HEK293T (cell line): ENCODE measurements at regions not wholly inside any gene's neighbourhood (a gene's known extent, or its start where the extent isn't known, plus 50 kb on each side); places are given as distances from the start of the nearest gene placed in this dataset.

Experiments
- CTCF ChIA-PET: fragments of 350-600 bp; formaldehyde crosslinking; extraction: SDS; loops from one replicate; lab custom pipeline; 2021; ENCODE audit warnings: antibody characterized with exemption, inconsistent platforms; lab: Yijun Ruan, JAX
- POLR2A ChIA-PET: fragments of 350-600 bp; formaldehyde crosslinking; extraction: SDS; loops from one replicate; lab custom pipeline; 2020; ENCODE audit warnings: antibody characterized with exemption, inconsistent platforms; lab: Yijun Ruan, JAX
- DNase-seq: peaks from one replicate; pipeline ENCODE4 v3.0.0; 2012; ENCODE audit warnings: mixed read lengths; ENCODE audit errors: extremely low spot score
- ARNT ChIP-seq: fragments of 450-650 bp; IDR thresholded peaks from 2 replicates; pipeline ENCODE4 v1.6.1; 2017; ENCODE audit warnings: mild to moderate bottlenecking
- BHLHE40 ChIP-seq: fragments of 450-650 bp; IDR thresholded peaks from 2 replicates; pipeline ENCODE4 v1.6.1; 2016; ENCODE audit warnings: mild to moderate bottlenecking, moderate library complexity, borderline replicate concordance
- CTBP1 ChIP-seq: fragments of 450-650 bp; IDR thresholded peaks from 2 replicates; pipeline ENCODE4 v1.6.1; 2016; ENCODE audit warnings: borderline replicate concordance
- ELF4 ChIP-seq: fragments of 450-650 bp; IDR thresholded peaks from 2 replicates; pipeline ENCODE4 v1.6.1; 2017; ENCODE audit warnings: antibody characterized with exemption
- FOXA1 ChIP-seq: fragments of 450-650 bp; IDR thresholded peaks from 2 replicates; pipeline ENCODE4 v1.6.1; 2016; ENCODE audit warnings: mild to moderate bottlenecking
- FOXK2 ChIP-seq: fragments of 450-650 bp; IDR thresholded peaks from 2 replicates; pipeline ENCODE4 v1.6.1; 2016; ENCODE audit warnings: mild to moderate bottlenecking
- FOXM1 ChIP-seq: fragments of 450-650 bp; IDR thresholded peaks from 2 replicates; pipeline ENCODE4 v1.6.1; 2017; ENCODE audit warnings: mild to moderate bottlenecking, borderline replicate concordance
- HDGF ChIP-seq: fragments of 450-650 bp; IDR thresholded peaks from 2 replicates; pipeline ENCODE4 v1.6.1; 2017; ENCODE audit warnings: antibody characterized with exemption, borderline replicate concordance
- L3MBTL2 ChIP-seq: fragments of 450-650 bp; conservative IDR thresholded peaks from 2 replicates; pipeline ENCODE4 v1.6.1; 2016; ENCODE audit warnings: mild to moderate bottlenecking
- LEF1 ChIP-seq: fragments of 450-650 bp; IDR thresholded peaks from 2 replicates; pipeline ENCODE4 v1.6.1; 2017; ENCODE audit warnings: mild to moderate bottlenecking, borderline replicate concordance
- NFRKB ChIP-seq: fragments of 450-650 bp; IDR thresholded peaks from 2 replicates; pipeline ENCODE4 v1.6.1; 2016; ENCODE audit warnings: mild to moderate bottlenecking, moderate library complexity
- SP1 ChIP-seq: fragments of 450-650 bp; IDR thresholded peaks from 2 replicates; pipeline ENCODE4 v1.6.1; 2017
- SUZ12 ChIP-seq: fragments of 450-650 bp; IDR thresholded peaks from 2 replicates; pipeline ENCODE4 v1.6.1; 2016; ENCODE audit warnings: mild to moderate bottlenecking
- TARDBP ChIP-seq: fragments of 450-650 bp; IDR thresholded peaks from 2 replicates; pipeline ENCODE4 v1.6.1; 2016
- ZNF384 ChIP-seq: fragments of 450-650 bp; IDR thresholded peaks from 2 replicates; pipeline ENCODE4 v1.6.1; 2016
- TF ChIP-seq, protein P1 (sequence below): fragments of 450-650 bp; IDR thresholded peaks from 2 replicates; pipeline ENCODE4 v1.6.1; 2016

DNA sequence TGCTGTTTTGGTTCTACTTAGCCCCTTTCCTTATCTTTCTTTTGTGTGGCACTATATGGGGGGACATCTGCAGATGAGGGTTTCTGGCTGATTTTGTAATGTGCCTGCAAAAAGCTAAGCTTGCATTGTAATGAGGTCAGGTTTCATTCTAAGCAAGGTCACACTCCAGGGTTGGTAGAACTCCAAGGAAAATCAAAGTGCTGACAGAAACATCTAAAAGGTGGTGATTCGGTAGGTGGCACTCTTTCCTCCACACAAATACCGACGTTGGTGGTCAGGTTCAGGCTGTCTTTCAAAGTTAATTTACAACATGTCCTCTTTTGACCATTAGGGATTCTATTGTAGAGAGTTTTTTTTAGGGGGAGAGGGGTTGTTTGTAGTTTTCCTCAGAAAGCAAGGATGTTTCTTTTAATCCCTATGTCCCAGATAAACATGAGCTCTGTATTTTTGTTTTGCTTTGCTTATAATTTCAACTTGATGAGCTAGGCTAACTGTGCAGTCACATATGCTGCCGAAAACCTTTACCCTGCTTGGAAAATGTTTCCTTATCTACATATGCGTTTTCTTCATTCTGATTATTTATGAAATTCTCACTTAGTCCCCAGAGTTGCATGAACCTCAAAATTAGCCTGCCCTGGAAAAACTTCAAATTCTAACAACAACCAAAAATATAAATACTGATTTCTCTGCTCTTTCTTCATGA lies 434.2 kb downstream of the PPARGC1A start:
- POLR2A ChIA-PET, result interaction anchor here (0.6 kb wide), 1 partner anchor 368 kb away, joined by 3 read pairs; no protein-coding TSS in a partner anchor
- TF ChIP-seq SP1 (no peak), LEF1 (no peak), HDGF (no peak), CTBP1 (no peak), L3MBTL2 (no peak), ARNT (no peak), NFRKB (no peak), BHLHE40 (no peak), ZNF384 (no peak), FOXM1 (no peak), FOXK2 (no peak), ELF4 (no peak), TARDBP (no peak), FOXA1 (no peak), SUZ12 (no peak)
- TF ChIP-seq, protein P1, sequence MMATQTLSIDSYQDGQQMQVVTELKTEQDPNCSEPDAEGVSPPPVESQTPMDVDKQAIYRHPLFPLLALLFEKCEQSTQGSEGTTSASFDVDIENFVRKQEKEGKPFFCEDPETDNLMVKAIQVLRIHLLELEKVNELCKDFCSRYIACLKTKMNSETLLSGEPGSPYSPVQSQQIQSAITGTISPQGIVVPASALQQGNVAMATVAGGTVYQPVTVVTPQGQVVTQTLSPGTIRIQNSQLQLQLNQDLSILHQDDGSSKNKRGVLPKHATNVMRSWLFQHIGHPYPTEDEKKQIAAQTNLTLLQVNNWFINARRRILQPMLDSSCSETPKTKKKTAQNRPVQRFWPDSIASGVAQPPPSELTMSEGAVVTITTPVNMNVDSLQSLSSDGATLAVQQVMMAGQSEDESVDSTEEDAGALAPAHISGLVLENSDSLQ, result no peak
- peak; percentile 5 for DNase-seq
- CTCF ChIA-PET, result interaction anchor here (0.6 kb wide), 1 partner anchor 980 kb away, joined by 3 read pairs; no protein-coding TSS in a partner anchor

DNA sequence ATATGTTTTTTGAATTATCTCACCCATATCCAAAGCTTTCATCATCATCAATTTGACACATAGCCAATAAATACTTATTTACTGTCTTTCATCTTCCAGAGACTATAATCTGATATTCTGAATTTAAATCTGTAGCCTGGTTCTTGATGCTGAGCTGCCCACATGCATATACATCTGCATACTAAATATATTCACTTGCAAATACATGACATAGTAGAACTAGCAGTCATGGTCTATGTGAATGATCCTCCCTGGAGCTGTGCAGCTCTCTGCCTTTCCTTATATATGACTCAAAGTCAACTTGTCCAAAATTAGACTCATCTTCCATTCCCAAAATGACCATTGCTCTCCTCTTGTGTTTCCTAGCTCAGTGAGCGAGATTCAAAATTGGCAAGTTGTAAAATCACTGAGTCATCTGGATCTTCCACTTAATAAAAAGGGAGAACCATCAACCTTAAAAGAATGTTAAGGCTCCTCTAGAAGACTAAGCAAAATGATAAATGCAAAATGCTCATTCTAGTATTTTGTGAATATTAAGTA lies 448.2 kb downstream of the PPARGC1A start:
- CTCF ChIA-PET, result no interaction called here
- DNase-seq, result no peak
- TF ChIP-seq, protein P1, result no peak
- no peak for TF ChIP-seq FOXM1
- TF ChIP-seq NFRKB, result no peak
- no peak for TF ChIP-seq SUZ12
- POLR2A ChIA-PET, result no interaction called here

DNA sequence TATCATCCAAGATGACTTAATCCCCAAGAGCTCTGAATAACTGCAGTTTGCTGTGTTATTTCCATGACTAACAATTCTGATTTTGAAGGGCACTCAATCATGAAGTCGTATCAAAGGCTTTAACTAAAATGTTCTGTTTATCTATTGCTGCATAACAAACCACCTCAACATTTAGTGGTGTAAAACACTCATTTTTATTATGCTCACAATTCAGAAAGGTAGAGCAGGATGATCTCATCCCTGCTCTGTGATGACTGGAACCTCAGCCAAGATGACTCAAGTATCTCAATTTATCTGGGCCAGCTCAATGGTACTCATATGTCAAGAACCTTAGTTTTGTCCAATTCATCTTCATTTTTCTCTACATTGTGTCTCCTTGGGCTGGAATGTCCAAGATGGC lies 451.1 kb downstream of the PPARGC1A start:
- no peak for DNase-seq
- TF ChIP-seq LEF1 (no peak), NFRKB (no peak), TARDBP (no peak), SUZ12 (no peak), ZNF384 (no peak), FOXK2 (no peak), BHLHE40 (no peak), FOXA1 (no peak), ELF4 (no peak), ARNT (no peak), L3MBTL2 (no peak), CTBP1 (no peak)
- TF ChIP-seq, protein P1, result no peak
- POLR2A ChIA-PET, result no interaction called here
- CTCF ChIA-PET, result interaction anchor here (0.6 kb wide), 1 partner anchor 1708 kb away, joined by 3 read pairs; no protein-coding TSS in a partner anchor

DNA sequence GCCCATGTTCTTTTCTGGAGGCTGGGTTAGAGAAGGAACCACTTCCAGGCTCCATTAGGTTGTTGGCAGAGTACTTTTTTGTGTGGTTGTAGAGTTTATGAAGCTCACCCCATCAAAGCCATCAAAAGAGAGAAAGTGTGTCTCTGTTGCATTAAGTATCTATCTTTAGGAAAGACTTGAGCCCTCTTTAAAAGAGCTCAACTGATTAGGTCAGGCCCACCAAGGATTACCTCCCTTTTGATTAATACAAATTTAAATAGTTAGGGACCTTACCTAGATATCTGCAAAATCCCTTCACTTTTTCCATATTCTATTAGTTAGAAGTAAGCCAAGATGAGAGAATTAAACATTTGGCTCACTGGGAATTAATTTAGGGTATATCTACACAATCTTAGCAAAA lies 460.4 kb downstream of the PPARGC1A start:
- ChIA-PET CTCF (no interaction called here), POLR2A (no interaction called here)
- TF ChIP-seq LEF1, result no peak
- TF ChIP-seq, protein P1, result no peak
- TF ChIP-seq CTBP1, result no peak
- TF ChIP-seq HDGF, result no peak
- no peak for TF ChIP-seq SP1
- TF ChIP-seq NFRKB, result no peak
- no peak for TF ChIP-seq ELF4
- TF ChIP-seq TARDBP, result no peak
- TF ChIP-seq SUZ12, result no peak
- TF ChIP-seq BHLHE40, result no peak
- TF ChIP-seq ZNF384, result no peak
- TF ChIP-seq ARNT, result no peak
- no peak for TF ChIP-seq FOXA1
- TF ChIP-seq FOXK2, result no peak
- TF ChIP-seq L3MBTL2, result no peak
- no peak for TF ChIP-seq FOXM1
- no peak for DNase-seq

DNA sequence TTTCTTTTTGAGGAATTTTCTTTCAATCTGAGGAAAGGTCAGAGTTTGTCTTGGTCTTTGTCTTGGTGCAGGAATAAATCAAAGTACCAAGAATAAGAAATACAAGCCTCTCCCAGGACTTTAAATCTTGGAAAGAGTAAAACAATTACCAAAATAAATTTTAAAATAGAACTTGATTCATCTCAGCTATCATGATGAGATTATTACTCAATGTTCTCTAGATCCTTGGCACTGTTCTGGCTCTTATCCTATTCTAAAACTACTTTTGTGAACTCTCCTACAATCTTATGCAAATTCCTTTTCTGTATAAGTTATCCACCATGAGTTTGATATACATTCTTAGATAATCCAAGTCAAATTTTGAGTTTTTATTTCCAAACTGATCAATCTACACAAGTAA lies 464.3 kb downstream of the PPARGC1A start:
- DNase-seq, result no peak
- TF ChIP-seq, protein P1, result no peak
- no peak for TF ChIP-seq SP1
- TF ChIP-seq FOXK2, result no peak
- TF ChIP-seq NFRKB, result no peak
- TF ChIP-seq FOXA1, result no peak
- TF ChIP-seq ELF4, result no peak
- no peak for TF ChIP-seq L3MBTL2
- TF ChIP-seq FOXM1, result no peak
- TF ChIP-seq LEF1, result no peak
- no peak for TF ChIP-seq HDGF
- POLR2A ChIA-PET, result no interaction called here
- CTCF ChIA-PET, result no interaction called here
